Fibroblast of the conjunctiva (primary cell): ENCODE measurements at regions not wholly inside any gene's neighbourhood (a gene's known extent, or its start where the extent isn't known, plus 50 kb on each side); places are given as distances from the start of the nearest gene placed in this dataset.
A peak's percentile ranks its signal among the peaks of the same experiment; 100 is the strongest.

Experiments used
- DNase-seq: peaks from one replicate; pipeline ENCODE4 v3.0.0-alpha.2; 2010; ENCODE audit warnings: low read depth

GRCh38 chr15:70505936-70506912 is 257.1 kb downstream of the UACA start:
- DNase-seq: no peak

GRCh38 chr15:70505411-70505919 is 257.9 kb downstream of the UACA start:
- no peak for DNase-seq

- no peak for DNase-seq
These were observed 258.4 kb downstream of the UACA start for GRCh38 chr15:70504988-70505387.

GRCh38 chr15:70504299-70504951 is 258.9 kb downstream of the UACA start:
- DNase-seq: no peak

- DNase-seq: no peak
These were observed 259.5 kb downstream of the UACA start for GRCh38 chr15:70503798-70504298.

- DNase-seq: no peak
These were observed 260.1 kb downstream of the UACA start for GRCh38 chr15:70503073-70503745.

- no peak for DNase-seq
These were observed 260.8 kb downstream of the UACA start for GRCh38 chr15:70502529-70502928.

- DNase-seq: no peak
These were observed 261.5 kb downstream of the UACA start for GRCh38 chr15:70501849-70502248.

GRCh38 chr15:70501121-70501727 is 262.1 kb downstream of the UACA start:
- no peak for DNase-seq

- no peak for DNase-seq
These were observed 263.6 kb downstream of the UACA start for GRCh38 chr15:70499791-70500190.

- no peak for DNase-seq
These were observed 265.2 kb downstream of the UACA start for GRCh38 chr15:70498096-70498626.

GRCh38 chr15:70497661-70498060 is 265.7 kb downstream of the UACA start:
- no peak for DNase-seq

- DNase-seq: no peak
These were observed 267.3 kb downstream of the UACA start for GRCh38 chr15:70495991-70496599.

- DNase-seq: peak; percentile 54
These were observed 268.3 kb downstream of the UACA start for GRCh38 chr15:70494852-70495571.

GRCh38 chr15:70494517-70494851 is 268.9 kb downstream of the UACA start:
- no peak for DNase-seq

- no peak for DNase-seq
These were observed 269.4 kb downstream of the UACA start for GRCh38 chr15:70493787-70494516.

- no peak for DNase-seq
These were observed 270.0 kb downstream of the UACA start for GRCh38 chr15:70493376-70493775.

- peak; percentile 24 for DNase-seq
These were observed 270.8 kb downstream of the UACA start for GRCh38 chr15:70492240-70493177.

- no peak for DNase-seq
These were observed 271.7 kb downstream of the UACA start for GRCh38 chr15:70491641-70492040.
